Mesothelial cell of epicardium (in vitro differentiated cells): ENCODE measurements at regions not wholly inside any gene's neighbourhood (a gene's known extent, or its start where the extent isn't known, plus 50 kb on each side); places are given as distances from the start of the nearest gene placed in this dataset.

Experiments
- DNase-seq, 2 experiments: peaks; one replicate each; pipeline ENCODE4 v3.0.0; 2021; ENCODE audit warnings: low spot score in 2 of 2; ENCODE audit not compliant: unreplicated experiment in 2 of 2
- H3K27ac Mint-ChIP-seq: 2 replicates; pipeline ENCODE4 v1.8.0; 2021; ENCODE audit warnings: mixed read lengths
- H3K27me3 Mint-ChIP-seq: 2 replicates; pipeline ENCODE4 v1.8.0; 2021; ENCODE audit warnings: low read depth, mixed read lengths
- H3K36me3 Mint-ChIP-seq: 2 replicates; pipeline ENCODE4 v1.8.0; 2021; ENCODE audit warnings: mixed read lengths
- H3K4me1 Mint-ChIP-seq: 2 replicates; pipeline ENCODE4 v1.8.0; 2021; ENCODE audit warnings: mixed read lengths
- H3K4me3 Mint-ChIP-seq: 2 replicates; pipeline ENCODE4 v1.8.0; 2021; ENCODE audit warnings: mild to moderate bottlenecking, moderate library complexity, mixed read lengths
- H3K9me3 Mint-ChIP-seq: 2 replicates; pipeline ENCODE4 v1.8.0; 2021; ENCODE audit warnings: mixed read lengths
- TF ChIP-seq, protein P1 (sequence below): fragments of 200-600 bp; sonication (generic); IDR thresholded peaks from one replicate; pipeline ENCODE4 v1.5.0; 2021; ENCODE audit warnings: antibody characterized with exemption; ENCODE audit not compliant: unreplicated experiment

DNA sequence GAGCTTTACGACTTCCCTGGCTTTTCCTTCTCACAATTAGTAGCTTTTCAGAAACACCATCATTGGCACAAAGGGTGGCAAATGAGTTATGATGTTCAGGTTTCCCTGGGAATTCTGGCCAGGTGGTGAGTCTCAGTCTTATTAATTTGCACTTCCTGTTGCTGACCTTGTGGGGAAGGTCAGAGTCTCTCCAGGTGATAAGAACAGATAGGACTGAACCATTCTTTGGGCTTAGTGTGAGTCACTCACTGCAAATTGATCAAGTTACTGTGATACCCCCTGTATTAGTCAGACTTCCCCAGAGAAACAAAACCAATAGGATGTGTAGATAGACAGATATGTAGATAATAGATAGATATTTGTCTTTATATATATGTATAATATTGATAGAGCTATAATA lies 53.8 kb upstream of the RANBP3L start:
- Mint-ChIP-seq H3K9me3 (no peaks in the 10 kb centered on the region), H3K4me1 (peaks cover 7% of the 10 kb centered on the region), H3K36me3 (no peaks in the 10 kb centered on the region), H3K27ac (no peak overlapping the region), H3K4me3 (no peak overlapping the region), H3K27me3 (peaks cover 7% of the 10 kb centered on the region)
- TF ChIP-seq, protein P1, sequence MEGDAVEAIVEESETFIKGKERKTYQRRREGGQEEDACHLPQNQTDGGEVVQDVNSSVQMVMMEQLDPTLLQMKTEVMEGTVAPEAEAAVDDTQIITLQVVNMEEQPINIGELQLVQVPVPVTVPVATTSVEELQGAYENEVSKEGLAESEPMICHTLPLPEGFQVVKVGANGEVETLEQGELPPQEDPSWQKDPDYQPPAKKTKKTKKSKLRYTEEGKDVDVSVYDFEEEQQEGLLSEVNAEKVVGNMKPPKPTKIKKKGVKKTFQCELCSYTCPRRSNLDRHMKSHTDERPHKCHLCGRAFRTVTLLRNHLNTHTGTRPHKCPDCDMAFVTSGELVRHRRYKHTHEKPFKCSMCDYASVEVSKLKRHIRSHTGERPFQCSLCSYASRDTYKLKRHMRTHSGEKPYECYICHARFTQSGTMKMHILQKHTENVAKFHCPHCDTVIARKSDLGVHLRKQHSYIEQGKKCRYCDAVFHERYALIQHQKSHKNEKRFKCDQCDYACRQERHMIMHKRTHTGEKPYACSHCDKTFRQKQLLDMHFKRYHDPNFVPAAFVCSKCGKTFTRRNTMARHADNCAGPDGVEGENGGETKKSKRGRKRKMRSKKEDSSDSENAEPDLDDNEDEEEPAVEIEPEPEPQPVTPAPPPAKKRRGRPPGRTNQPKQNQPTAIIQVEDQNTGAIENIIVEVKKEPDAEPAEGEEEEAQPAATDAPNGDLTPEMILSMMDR: no peak
- DNase-seq: no peak

DNA sequence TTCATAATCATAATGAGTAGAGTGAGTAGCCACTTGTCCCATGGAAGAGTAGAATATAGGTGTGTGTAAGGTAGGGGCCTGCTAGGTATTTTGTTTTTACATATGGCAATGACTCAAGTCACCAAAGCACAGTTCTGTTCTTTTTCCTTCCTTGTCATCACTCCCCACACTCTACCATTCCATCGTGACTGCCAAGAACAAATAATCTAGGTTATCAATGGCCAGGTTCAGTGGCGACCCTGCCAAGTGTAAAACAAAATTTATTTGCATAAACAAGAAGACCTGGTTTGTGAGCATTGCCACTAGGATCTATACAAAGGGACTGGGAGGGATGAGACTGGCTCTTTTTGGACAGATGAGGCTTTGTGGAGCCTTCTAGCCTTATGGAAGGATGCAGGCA lies 55.2 kb upstream of the RANBP3L start:
- no peak overlapping the region for H3K4me3 Mint-ChIP-seq
- H3K36me3 Mint-ChIP-seq: no peaks in the 10 kb centered on the region
- TF ChIP-seq, protein P1: no peak
- peaks cover 7% of the 10 kb centered on the region for H3K27me3 Mint-ChIP-seq
- H3K27ac Mint-ChIP-seq: no peak overlapping the region
- no peak for DNase-seq
- peaks cover 1% of the 10 kb centered on the region for H3K9me3 Mint-ChIP-seq
- H3K4me1 Mint-ChIP-seq: peaks cover 7% of the 10 kb centered on the region

DNA sequence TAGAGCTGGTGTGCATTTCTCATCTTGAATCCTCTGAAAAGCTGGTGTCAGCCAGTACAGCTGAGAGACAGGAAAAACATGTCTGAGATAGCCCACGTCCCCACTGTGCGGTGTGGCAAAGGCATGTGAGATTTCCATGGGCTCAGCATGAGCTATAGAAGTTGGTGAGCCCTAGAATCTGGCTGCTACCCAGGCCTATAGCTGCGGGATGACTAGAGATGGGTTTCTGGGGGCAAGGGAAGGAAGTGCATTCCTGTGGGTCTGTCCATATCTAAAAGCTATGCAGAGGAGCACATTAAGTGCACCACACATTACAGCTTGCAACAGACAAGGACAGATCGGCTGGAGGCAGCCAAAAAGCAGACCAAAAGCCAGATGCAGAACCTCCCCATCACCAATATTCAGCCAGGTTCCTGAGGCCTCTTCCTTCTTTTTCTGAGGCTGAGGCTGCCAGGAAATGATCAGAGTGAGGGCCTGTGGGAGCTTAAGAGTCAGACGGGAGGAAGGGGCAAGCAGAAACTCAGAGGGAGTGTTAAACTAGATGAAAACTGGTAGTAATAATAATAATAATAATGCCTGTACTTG lies 55.8 kb upstream of the RANBP3L start:
- H3K4me1 Mint-ChIP-seq: peaks cover 7% of the 10 kb centered on the region
- DNase-seq: no peak

DNA sequence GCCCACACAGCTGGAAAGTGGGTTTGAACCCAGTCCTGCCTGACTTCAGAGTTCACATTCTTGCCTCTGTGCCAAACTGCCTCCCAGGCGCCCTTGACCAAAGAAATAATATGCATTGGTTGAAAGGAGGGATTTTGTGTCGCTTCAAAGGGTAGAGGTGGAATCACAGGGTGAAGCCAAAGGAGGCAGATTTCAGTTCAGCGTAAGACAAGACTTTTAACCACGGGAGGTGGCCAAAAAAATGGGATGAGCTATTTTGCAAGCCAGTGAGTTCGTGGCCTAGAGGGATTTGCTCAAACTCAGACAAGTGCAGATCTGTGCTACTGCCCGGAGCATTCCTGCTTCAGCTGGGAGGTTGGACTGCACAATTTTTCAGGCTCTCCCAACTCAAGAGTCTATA lies 57.6 kb upstream of the RANBP3L start:
- no peak overlapping the region for H3K4me3 Mint-ChIP-seq
- TF ChIP-seq, protein P1: no peak
- DNase-seq: no peak
- H3K4me1 Mint-ChIP-seq: peaks cover 14% of the 10 kb centered on the region
- no peaks in the 10 kb centered on the region for H3K27me3 Mint-ChIP-seq
- H3K27ac Mint-ChIP-seq: no peak overlapping the region
- H3K9me3 Mint-ChIP-seq: peaks cover 5% of the 10 kb centered on the region
- no peaks in the 10 kb centered on the region for H3K36me3 Mint-ChIP-seq

More for the DNA sequence above, 55.8 kb upstream of the RANBP3L start:
- H3K4me3 Mint-ChIP-seq: no peak overlapping the region
- H3K27ac Mint-ChIP-seq: peak overlapping the region; percentile 21
- peaks cover 7% of the 10 kb centered on the region for H3K27me3 Mint-ChIP-seq
- TF ChIP-seq, protein P1: no peak
- H3K36me3 Mint-ChIP-seq: no peaks in the 10 kb centered on the region
- H3K9me3 Mint-ChIP-seq: peaks cover 5% of the 10 kb centered on the region

DNA sequence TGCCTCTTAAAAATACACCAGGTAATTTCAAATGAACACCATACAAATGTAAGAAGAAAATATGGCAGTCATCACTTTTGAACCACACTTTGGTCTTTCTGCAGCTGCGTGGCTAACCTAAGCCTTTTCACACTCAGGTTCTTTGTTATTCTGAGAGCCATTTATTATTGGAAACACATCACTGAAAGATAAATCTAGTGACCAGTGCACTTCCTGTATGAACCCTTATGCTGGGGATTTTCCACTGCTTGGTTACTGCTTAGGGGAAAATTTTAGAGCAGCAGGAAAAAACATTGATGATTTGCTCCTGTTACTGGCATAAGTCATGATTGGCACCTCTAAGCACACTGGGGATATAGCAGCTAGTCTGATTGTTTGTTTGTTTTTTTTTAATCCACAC lies 58.6 kb upstream of the RANBP3L start:
- TF ChIP-seq, protein P1: no peak
- DNase-seq: no peak
- Mint-ChIP-seq H3K4me1 (peaks cover 14% of the 10 kb centered on the region), H3K27me3 (no peaks in the 10 kb centered on the region), H3K4me3 (no peak overlapping the region), H3K36me3 (no peaks in the 10 kb centered on the region), H3K9me3 (peaks cover 5% of the 10 kb centered on the region), H3K27ac (no peak overlapping the region)

DNA sequence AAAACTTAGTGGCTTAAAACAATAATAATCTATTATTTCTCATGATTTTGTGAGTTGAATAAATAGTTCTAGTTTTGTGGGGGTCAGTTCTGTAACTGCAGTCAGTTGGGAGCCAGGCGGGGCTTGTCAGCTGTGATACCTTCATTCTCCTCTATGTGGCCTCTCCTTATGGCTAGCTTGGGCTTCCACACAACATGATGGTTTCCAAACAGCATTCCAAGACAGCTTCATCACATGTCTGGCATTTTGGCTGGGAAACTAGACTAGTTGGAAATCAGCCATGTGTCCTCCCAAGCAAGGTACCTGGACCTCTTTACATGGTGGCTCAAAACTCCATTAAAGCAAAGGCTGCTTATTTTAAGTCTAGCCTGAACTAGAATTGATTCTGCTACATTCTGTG lies 61.4 kb upstream of the RANBP3L start:
- no peak for DNase-seq
- H3K9me3 Mint-ChIP-seq: peaks cover 5% of the 10 kb centered on the region
- peak overlapping the region; percentile 24 for H3K27ac Mint-ChIP-seq
- peaks cover 17% of the 10 kb centered on the region for H3K4me1 Mint-ChIP-seq
- H3K36me3 Mint-ChIP-seq: no peaks in the 10 kb centered on the region
- no peak overlapping the region for H3K4me3 Mint-ChIP-seq
- TF ChIP-seq, protein P1: no peak
- H3K27me3 Mint-ChIP-seq: no peaks in the 10 kb centered on the region
